SK-N-SH (cell line): ENCODE measurements at regions not wholly inside any gene's neighbourhood (a gene's known extent, or its start where the extent isn't known, plus 50 kb on each side); places are given as distances from the start of the nearest gene placed in this dataset.

Experiments used
- CTCF ChIA-PET: fragments of 300-600, 350-600 bp; formaldehyde crosslinking; extraction: SDS; loops from one replicate; lab custom pipeline; 2021; lab: Yijun Ruan, JAX
- POLR2A ChIA-PET: fragments of 350-600 bp; sonication (Branson Sonifier 250); formaldehyde crosslinking; extraction: SDS; loops from one replicate; lab custom pipeline; 2020; ENCODE audit warnings: antibody characterized with exemption, inconsistent platforms; lab: Yijun Ruan, JAX
- DNase-seq: peaks from one replicate; pipeline ENCODE4 v3.0.0; 2012
- H2AFZ ChIP-seq: fragments of 200-600 bp; sonication (generic); 2 replicates; pipeline ENCODE4 v1.8.1; 2016; ENCODE audit warnings: antibody characterized with exemption, mild to moderate bottlenecking, low read depth
- H3F3A ChIP-seq: fragments of 200-600 bp; sonication (generic); replicated peaks from 2 replicates; pipeline ENCODE3; 2016; ENCODE audit warnings: antibody characterized with exemption, mild to moderate bottlenecking; ENCODE audit not compliant: insufficient read depth
- H3K27ac ChIP-seq, 2 experiments: fragments of 200-500 bp in 1 of 2; fragments of 200-600 bp in 1 of 2; sonication (Bioruptor generic) in 1 of 2; sonication (generic), shearing (Covaris generic) in 1 of 2; 2 replicates each; pipeline versions ENCODE4 v1.5.1 to v1.6.1; 2014 to 2016; ENCODE audit warnings: low read depth in 2 of 2, inconsistent platforms in 1 of 2, low read length in 1 of 2, mild to moderate bottlenecking in 1 of 2, mixed read lengths in 1 of 2
- H3K27me3 ChIP-seq: fragments of 200-600 bp; sonication (generic), shearing (Covaris generic); 2 replicates; pipeline ENCODE4 v1.6.1; 2016; ENCODE audit warnings: mixed run types; ENCODE audit not compliant: insufficient read depth
- H3K36me3 ChIP-seq, 2 experiments: fragments of 200-500 bp in 1 of 2; fragments of 200-600 bp in 1 of 2; sonication (Bioruptor generic) in 1 of 2; sonication (generic) in 1 of 2; replicated peaks in 1 of 2; 2 replicates each; pipeline versions ENCODE3 to v1.5.1; 2014 to 2016; ENCODE audit warnings: low read length in 1 of 2, mild to moderate bottlenecking in 1 of 2; ENCODE audit not compliant: insufficient read depth in 2 of 2, control insufficient read depth in 1 of 2
- H3K4me1 ChIP-seq, 2 experiments: fragments of 200-500 bp in 1 of 2; fragments of 200-600 bp in 1 of 2; sonication (Bioruptor generic) in 1 of 2; sonication (generic), shearing (Covaris generic) in 1 of 2; 2 replicates each; pipeline versions ENCODE4 v1.5.1 to v1.6.1; 2014 to 2016; ENCODE audit warnings: low read depth in 1 of 2, low read length in 1 of 2, mixed run types in 1 of 2; ENCODE audit not compliant: insufficient read depth in 2 of 2, control insufficient read depth in 1 of 2
- H3K4me2 ChIP-seq: fragments of 200-600 bp; sonication (generic), shearing (Covaris generic); 2 replicates; pipeline ENCODE4 v1.6.1; 2017; ENCODE audit warnings: mixed run types
- H3K4me3 ChIP-seq, 2 experiments: fragments of 200-500 bp in 1 of 2; fragments of 200-600 bp in 1 of 2; sonication (Bioruptor generic) in 1 of 2; sonication (generic), shearing (Covaris generic) in 1 of 2; 2 replicates each; pipeline versions ENCODE4 v1.5.1 to v1.8.1; 2014 to 2016; ENCODE audit warnings: low read depth in 2 of 2, inconsistent platforms in 1 of 2, low read length in 1 of 2, mild to moderate bottlenecking in 1 of 2, mixed read lengths in 1 of 2, moderate library complexity in 1 of 2
- H3K79me2 ChIP-seq: fragments of 200-600 bp; sonication (generic); 2 replicates; pipeline ENCODE4 v1.8.1; 2017; ENCODE audit warnings: mild to moderate bottlenecking; ENCODE audit not compliant: insufficient read depth
- H3K9ac ChIP-seq: fragments of 200-600 bp; sonication (generic); 2 replicates; pipeline ENCODE4 v1.6.1; 2017; ENCODE audit warnings: mixed run types
- H3K9me2 ChIP-seq: fragments of 200-600 bp; sonication (generic); 2 replicates; pipeline ENCODE4 v1.6.1; 2017; ENCODE audit warnings: mixed run types
- H3K9me3 ChIP-seq: fragments of 200-600 bp; sonication (generic); 2 replicates; pipeline ENCODE4 v1.6.1; 2017; ENCODE audit warnings: mixed run types, mild to moderate bottlenecking, moderate library complexity
- H4K20me1 ChIP-seq: fragments of 200-600 bp; sonication (generic); 2 replicates; pipeline ENCODE4 v1.6.1; 2017; ENCODE audit warnings: mild to moderate bottlenecking, mixed run types; ENCODE audit not compliant: insufficient read depth
- FOSL2 ChIP-seq: IDR thresholded peaks from 2 replicates; pipeline ENCODE4 v1.4.0; 2012; ENCODE audit warnings: low read depth, mild to moderate bottlenecking, moderate library complexity, borderline replicate concordance
- FOXM1 ChIP-seq: IDR thresholded peaks from 2 replicates; pipeline ENCODE4 v1.4.0; 2012; ENCODE audit warnings: low read depth, mild to moderate bottlenecking
- JUND ChIP-seq: IDR thresholded peaks from 2 replicates; pipeline ENCODE4 v1.4.0; 2012
- MEF2A ChIP-seq: IDR thresholded peaks from 2 replicates; pipeline ENCODE4 v1.4.0; 2012; ENCODE audit warnings: low read depth, borderline replicate concordance
- MXI1 ChIP-seq: IDR thresholded peaks from 2 replicates; pipeline ENCODE4 v1.6.1; 2012; ENCODE audit warnings: mild to moderate bottlenecking, low read depth, low read length, improper control_type of control experiment
- NFIC ChIP-seq: IDR thresholded peaks from 2 replicates; pipeline ENCODE4 v1.4.0; 2012; ENCODE audit warnings: borderline replicate concordance
- RCOR1 ChIP-seq: fragments of 150-350 bp; IDR thresholded peaks from 2 replicates; pipeline ENCODE4 v1.6.1; 2017; ENCODE audit warnings: antibody characterized with exemption, low read length
- RFX5 ChIP-seq: IDR thresholded peaks from 2 replicates; pipeline ENCODE4 v1.6.1; 2012; ENCODE audit warnings: mild to moderate bottlenecking, improper control_type of control experiment, low read length
- SIN3A ChIP-seq: IDR thresholded peaks from 2 replicates; pipeline ENCODE4 v1.6.1; 2012; ENCODE audit warnings: low read depth, mild to moderate bottlenecking, low read length, moderate library complexity, borderline replicate concordance
- TAF1 ChIP-seq: IDR thresholded peaks from 2 replicates; pipeline ENCODE4 v1.6.1; 2012; ENCODE audit warnings: low read depth, mild to moderate bottlenecking, low read length, moderate library complexity, borderline replicate concordance
- TEAD4 ChIP-seq: IDR thresholded peaks from 2 replicates; pipeline ENCODE4 v1.4.0; 2012; ENCODE audit warnings: mild to moderate bottlenecking, borderline replicate concordance; ENCODE audit not compliant: insufficient read depth
- YY1 ChIP-seq: IDR thresholded peaks from 2 replicates; pipeline ENCODE4 v1.4.0; 2012; ENCODE audit warnings: low read depth, mild to moderate bottlenecking
- WGBS: methylation state at CpG from one replicate; pipeline ENCODE4 v1.1.6; 2017; ENCODE audit warnings: low lambda C conversion rate; 5-methylcytosine and 5-hydroxymethylcytosine counted together
- TF ChIP-seq, protein P1 (sequence below): fragments of 200-600 bp; sonication (generic); IDR thresholded peaks from 2 replicates; pipeline ENCODE4 v1.6.1; 2017; ENCODE audit warnings: antibody characterized with exemption, mild to moderate bottlenecking, moderate library complexity
- TF ChIP-seq, protein P2 (sequence below): fragments of 150-350 bp; IDR thresholded peaks from 2 replicates; pipeline ENCODE4 v1.6.1; 2016; ENCODE audit warnings: mild to moderate bottlenecking, low read depth, low read length
- TF ChIP-seq, protein P3 (sequence below): IDR thresholded peaks from 2 replicates; pipeline ENCODE4 v1.4.0; 2012; ENCODE audit warnings: low read depth
- TF ChIP-seq, protein P4 (sequence below): fragments of 150-350 bp; IDR thresholded peaks from 2 replicates; pipeline ENCODE4 v1.6.1; 2017; ENCODE audit warnings: antibody characterized with exemption, low read length, low read depth, borderline replicate concordance

DNA sequence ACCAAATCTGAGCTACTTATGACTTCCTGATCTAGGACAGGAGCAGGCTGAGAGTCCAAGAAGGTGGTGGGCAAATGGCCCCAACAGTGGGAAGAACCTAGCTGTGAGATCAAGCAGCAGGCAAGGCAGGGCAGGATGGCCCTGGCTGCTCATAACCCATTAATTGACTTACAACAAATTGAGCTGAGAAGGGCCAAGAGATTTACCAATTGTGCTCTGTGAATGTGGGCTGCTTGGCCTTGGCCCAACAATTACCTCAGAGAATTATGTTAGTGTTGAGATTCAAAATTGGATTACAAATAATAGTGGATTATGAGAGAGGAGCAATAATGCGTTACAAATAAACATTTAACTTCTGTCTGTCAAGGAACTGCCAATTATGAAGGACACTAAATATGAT lies 956.5 kb downstream of the KCNMA1 start:
- Histone ChIP-seq H4K20me1 (no peaks in the 10 kb centered on the region), H3K27me3 (peaks cover 5% of the 10 kb centered on the region; the same call in 1 of the 2 replicates), H3F3A (no peaks in the 10 kb centered on the region), H3K9ac (no peak overlapping the region), H3K9me3 (no peaks in the 10 kb centered on the region), H3K36me3 (no peaks in the 10 kb centered on the region), H3K79me2 (no peaks in the 10 kb centered on the region), H2AFZ (no peak overlapping the region), H3K9me2 (no peaks in the 10 kb centered on the region), H3K27ac (no peak overlapping the region), H3K4me2 (no peak overlapping the region), H3K4me1 (peaks cover 0 to 7% of the 10 kb centered on the region in 2 experiments; a peak in 1 of 4 replicates), H3K4me3 (no peak overlapping the region)
- DNase-seq = no peak
- CTCF ChIA-PET = no interaction called here
- POLR2A ChIA-PET = no interaction called here
- TF ChIP-seq, protein P1, sequence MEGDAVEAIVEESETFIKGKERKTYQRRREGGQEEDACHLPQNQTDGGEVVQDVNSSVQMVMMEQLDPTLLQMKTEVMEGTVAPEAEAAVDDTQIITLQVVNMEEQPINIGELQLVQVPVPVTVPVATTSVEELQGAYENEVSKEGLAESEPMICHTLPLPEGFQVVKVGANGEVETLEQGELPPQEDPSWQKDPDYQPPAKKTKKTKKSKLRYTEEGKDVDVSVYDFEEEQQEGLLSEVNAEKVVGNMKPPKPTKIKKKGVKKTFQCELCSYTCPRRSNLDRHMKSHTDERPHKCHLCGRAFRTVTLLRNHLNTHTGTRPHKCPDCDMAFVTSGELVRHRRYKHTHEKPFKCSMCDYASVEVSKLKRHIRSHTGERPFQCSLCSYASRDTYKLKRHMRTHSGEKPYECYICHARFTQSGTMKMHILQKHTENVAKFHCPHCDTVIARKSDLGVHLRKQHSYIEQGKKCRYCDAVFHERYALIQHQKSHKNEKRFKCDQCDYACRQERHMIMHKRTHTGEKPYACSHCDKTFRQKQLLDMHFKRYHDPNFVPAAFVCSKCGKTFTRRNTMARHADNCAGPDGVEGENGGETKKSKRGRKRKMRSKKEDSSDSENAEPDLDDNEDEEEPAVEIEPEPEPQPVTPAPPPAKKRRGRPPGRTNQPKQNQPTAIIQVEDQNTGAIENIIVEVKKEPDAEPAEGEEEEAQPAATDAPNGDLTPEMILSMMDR = no peak
- TF ChIP-seq MEF2A (no peak), FOXM1 (no peak)
- WGBS = 16% methylated on average over 1 of the region's 1 CpG

DNA sequence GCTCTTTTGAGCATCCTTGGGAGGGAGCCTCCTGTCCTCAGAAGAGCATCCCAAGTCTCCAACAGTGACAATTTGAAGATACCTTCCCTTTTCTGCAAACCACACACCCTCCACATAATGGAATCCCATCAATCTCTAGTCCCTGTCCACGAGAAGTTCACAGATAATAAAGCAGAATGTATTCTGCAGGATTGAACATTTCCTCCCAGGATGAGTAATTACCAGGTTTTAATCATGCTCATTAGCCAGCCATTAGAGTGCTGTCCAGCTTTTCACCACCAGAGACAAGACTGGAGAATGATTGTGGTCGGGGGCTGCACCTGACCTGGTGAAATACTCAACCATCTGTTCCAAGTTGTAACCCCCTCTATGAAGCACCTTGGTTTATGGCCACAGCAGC lies 958.6 kb downstream of the KCNMA1 start:
- H3K9me3 ChIP-seq = no peaks in the 10 kb centered on the region
- DNase-seq = no peak
- H3K4me1 ChIP-seq = peaks cover 0 to 12% of the 10 kb centered on the region in 2 experiments; a peak in 1 of 4 replicates
- no peak overlapping the region for H3K4me3 ChIP-seq
- TF ChIP-seq TEAD4 (no peak), MXI1 (no peak), MEF2A (no peak), FOSL2 (no peak), SIN3A (no peak), JUND (no peak), TAF1 (no peak), RCOR1 (no peak), YY1 (no peak), NFIC (no peak), RFX5 (no peak), FOXM1 (no peak)
- TF ChIP-seq, protein P2, sequence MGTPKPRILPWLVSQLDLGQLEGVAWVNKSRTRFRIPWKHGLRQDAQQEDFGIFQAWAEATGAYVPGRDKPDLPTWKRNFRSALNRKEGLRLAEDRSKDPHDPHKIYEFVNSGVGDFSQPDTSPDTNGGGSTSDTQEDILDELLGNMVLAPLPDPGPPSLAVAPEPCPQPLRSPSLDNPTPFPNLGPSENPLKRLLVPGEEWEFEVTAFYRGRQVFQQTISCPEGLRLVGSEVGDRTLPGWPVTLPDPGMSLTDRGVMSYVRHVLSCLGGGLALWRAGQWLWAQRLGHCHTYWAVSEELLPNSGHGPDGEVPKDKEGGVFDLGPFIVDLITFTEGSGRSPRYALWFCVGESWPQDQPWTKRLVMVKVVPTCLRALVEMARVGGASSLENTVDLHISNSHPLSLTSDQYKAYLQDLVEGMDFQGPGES = no peak
- TF ChIP-seq, protein P3, sequence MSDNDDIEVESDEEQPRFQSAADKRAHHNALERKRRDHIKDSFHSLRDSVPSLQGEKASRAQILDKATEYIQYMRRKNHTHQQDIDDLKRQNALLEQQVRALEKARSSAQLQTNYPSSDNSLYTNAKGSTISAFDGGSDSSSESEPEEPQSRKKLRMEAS = no peak
- TF ChIP-seq, protein P4, sequence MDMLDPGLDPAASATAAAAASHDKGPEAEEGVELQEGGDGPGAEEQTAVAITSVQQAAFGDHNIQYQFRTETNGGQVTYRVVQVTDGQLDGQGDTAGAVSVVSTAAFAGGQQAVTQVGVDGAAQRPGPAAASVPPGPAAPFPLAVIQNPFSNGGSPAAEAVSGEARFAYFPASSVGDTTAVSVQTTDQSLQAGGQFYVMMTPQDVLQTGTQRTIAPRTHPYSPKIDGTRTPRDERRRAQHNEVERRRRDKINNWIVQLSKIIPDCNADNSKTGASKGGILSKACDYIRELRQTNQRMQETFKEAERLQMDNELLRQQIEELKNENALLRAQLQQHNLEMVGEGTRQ = no peak
- H3K36me3 ChIP-seq = no peaks in the 10 kb centered on the region
- H4K20me1 ChIP-seq = no peaks in the 10 kb centered on the region
- no peaks in the 10 kb centered on the region for H3K9me2 ChIP-seq
- POLR2A ChIA-PET = no interaction called here
- no peak overlapping the region for H3K9ac ChIP-seq
- H3K27ac ChIP-seq = no peak overlapping the region
- H2AFZ ChIP-seq = no peak overlapping the region
- WGBS = 8% methylated on average over 2 of the region's 2 CpGs
- no peak overlapping the region for H3K4me2 ChIP-seq
- CTCF ChIA-PET = interaction anchor here (0.9 kb wide), 1 partner anchor 10 kb away, joined by 4 read pairs; no protein-coding TSS in a partner anchor
- H3F3A ChIP-seq = no peaks in the 10 kb centered on the region
- H3K79me2 ChIP-seq = no peaks in the 10 kb centered on the region
- H3K27me3 ChIP-seq = peaks cover 5% of the 10 kb centered on the region; the same call in 1 of the 2 replicates
